ENCODE measurements at regions not wholly inside any gene's neighbourhood (a gene's known extent, or its start where the extent isn't known, plus 50 kb on each side); places are given as distances from the start of the nearest gene placed in this dataset.

DNA sequence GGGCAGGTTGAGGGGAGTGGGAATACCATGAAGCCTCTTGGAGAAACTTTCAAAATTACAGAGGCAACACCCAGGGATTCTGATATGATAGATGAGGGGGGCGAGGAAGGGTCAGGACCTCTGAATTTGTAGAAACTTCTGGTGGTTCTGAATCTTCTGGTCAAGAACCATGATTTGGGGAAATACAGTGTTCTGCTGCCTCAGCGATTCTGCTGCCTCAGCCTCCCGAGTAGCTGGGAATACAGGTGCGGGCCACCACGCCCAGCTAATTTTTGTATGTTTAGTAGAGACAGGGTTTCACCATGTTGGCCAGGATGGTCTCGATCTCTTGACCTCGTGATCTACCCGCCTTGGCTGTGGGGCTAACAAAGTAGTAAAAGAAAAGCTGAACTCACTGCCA is 70.4 kb downstream of the MAGEF1 start:
- no peak overlapping the region for H3K4me3 ChIP-seq (ENCODE audit: insufficient read depth, low read depth, low read length)
- H2BK5ac ChIP-seq (ENCODE audit: low read depth, low read length, poor library complexity, severe bottlenecking): no peak overlapping the region
- H4K5ac ChIP-seq (ENCODE audit: low read depth, low read length): no peak overlapping the region
- H3K18ac ChIP-seq (ENCODE audit: low read depth, low read length): no peak overlapping the region
- no peak overlapping the region for H2BK20ac ChIP-seq (ENCODE audit: low read depth, low read length)
- peaks cover 6% of the 10 kb centered on the region for H3K4me1 ChIP-seq (ENCODE audit: control insufficient read depth, insufficient read depth, low read length)
- no peak overlapping the region for H2AK9ac ChIP-seq (replicated peaks; ENCODE audit: low read depth, low read length, poor library complexity)
- ATAC-seq (ENCODE audit: low read depth) (no peak), DNase-seq (no peak)
- H4K8ac ChIP-seq (ENCODE audit: low read depth in 2 of 2, low read length in 2 of 2): no peak overlapping the region
- H3K23ac ChIP-seq (ENCODE audit: low read depth, low read length): no peak overlapping the region
- WGBS, 2 experiments (ENCODE audit: extremely low coverage in 2 of 2, insufficient read length in 1 of 2): no CpG with 5 or more reads among the region's 8 CpGs
- H3K79me1 ChIP-seq (ENCODE audit: low read depth in 1 of 2, low read length in 2 of 2): no peaks in the 10 kb centered on the region
- no peak overlapping the region for H3K9ac ChIP-seq (ENCODE audit: low read depth, low read length)
- no peak overlapping the region for H2BK120ac ChIP-seq (ENCODE audit: low read depth, low read length)
- peaks cover 8% of the 10 kb centered on the region for H3K9me1 ChIP-seq (ENCODE audit: insufficient read depth, low read length)
- no peak overlapping the region for H3K56ac ChIP-seq (ENCODE audit: extremely low read depth, insufficient read depth, low read length)
- H2AFZ ChIP-seq (replicated peaks; ENCODE audit: low read length, poor library complexity): no peak overlapping the region
- H3K4ac ChIP-seq (ENCODE audit: low read depth, low read length): no peak overlapping the region
- CTCF ChIA-PET: no interaction called here
- H2BK15ac ChIP-seq (ENCODE audit: low read depth, low read length): no peak overlapping the region
- no peak overlapping the region for H2AK5ac ChIP-seq (ENCODE audit: low read depth, low read length)
- H3K27ac ChIP-seq (ENCODE audit: insufficient read depth, low read length): no peak overlapping the region
- BruUV-seq (replicated peaks): no TSS peak
- no peak overlapping the region for H4K91ac ChIP-seq (ENCODE audit: insufficient read depth, low read depth, low read length)
- dilution Hi-C loops (cut with HindIII; ENCODE audit: low sequenced_read_pairs, unreplicated experiment): no loop called here
- in situ Hi-C loops (cut with MboI; ENCODE audit: low sequenced_read_pairs): no loop called here
- POLR2A ChIA-PET (ENCODE audit: unreplicated experiment): no interaction called here
- H3K4me2 ChIP-seq (ENCODE audit: low read depth, low read length): no peak overlapping the region
- no peak overlapping the region for H3K14ac ChIP-seq (replicated peaks; ENCODE audit: low read depth, low read length)
- no peaks in the 10 kb centered on the region for H3K9me3 ChIP-seq (ENCODE audit: control insufficient read depth, insufficient read depth, low read length)
- H3K27me3 ChIP-seq (ENCODE audit: control insufficient read depth, insufficient read depth, low read length): peaks cover 38% of the 10 kb centered on the region
- H3K36me3 ChIP-seq (ENCODE audit: control insufficient read depth, insufficient read depth, low read length): no peaks in the 10 kb centered on the region
- TF ChIP-seq NFE2L2 (IDR thresholded peaks at IDR 0.05; ENCODE audit: low read depth, low read length) (no peak), MAFK (IDR thresholded peaks at IDR 0.05; ENCODE audit: low read depth, low read length) (peak; percentile 70)
- no peaks in the 10 kb centered on the region for H4K20me1 ChIP-seq (ENCODE audit: insufficient read depth, low read length)
- intact Hi-C loops (cut with micrococcal nuclease): no loop called here

Measured in IMR-90 (cell line).